LoVo (cell line): ENCODE measurements at regions not wholly inside any gene's neighbourhood (a gene's known extent, or its start where the extent isn't known, plus 50 kb on each side); places are given as distances from the start of the nearest gene placed in this dataset.

ENCODE experiments used
- DNase-seq: peaks from one replicate; pipeline ENCODE4 v3.0.0-alpha.2; 2016; ENCODE audit warnings: low spot score

DNA sequence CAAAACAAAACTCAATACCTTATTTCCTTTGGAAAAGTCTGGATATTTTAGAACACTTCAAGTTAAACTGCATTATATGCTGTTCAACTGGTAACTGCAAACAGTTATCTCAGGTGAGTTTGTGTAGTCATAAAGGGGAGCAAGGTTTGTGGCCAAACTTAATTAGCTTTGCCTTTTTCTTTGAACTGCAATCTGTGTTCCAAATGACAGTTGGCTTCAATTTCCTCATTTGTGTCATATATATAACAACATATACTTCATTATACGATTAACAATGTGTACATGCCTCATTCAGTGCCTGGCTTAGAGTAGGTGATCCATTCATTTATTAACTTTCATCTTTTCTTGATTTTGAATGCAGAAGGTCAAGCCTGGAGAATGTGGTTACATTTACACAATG lies 55.8 kb downstream of the KCNE4 start:
- no peak for DNase-seq

DNA sequence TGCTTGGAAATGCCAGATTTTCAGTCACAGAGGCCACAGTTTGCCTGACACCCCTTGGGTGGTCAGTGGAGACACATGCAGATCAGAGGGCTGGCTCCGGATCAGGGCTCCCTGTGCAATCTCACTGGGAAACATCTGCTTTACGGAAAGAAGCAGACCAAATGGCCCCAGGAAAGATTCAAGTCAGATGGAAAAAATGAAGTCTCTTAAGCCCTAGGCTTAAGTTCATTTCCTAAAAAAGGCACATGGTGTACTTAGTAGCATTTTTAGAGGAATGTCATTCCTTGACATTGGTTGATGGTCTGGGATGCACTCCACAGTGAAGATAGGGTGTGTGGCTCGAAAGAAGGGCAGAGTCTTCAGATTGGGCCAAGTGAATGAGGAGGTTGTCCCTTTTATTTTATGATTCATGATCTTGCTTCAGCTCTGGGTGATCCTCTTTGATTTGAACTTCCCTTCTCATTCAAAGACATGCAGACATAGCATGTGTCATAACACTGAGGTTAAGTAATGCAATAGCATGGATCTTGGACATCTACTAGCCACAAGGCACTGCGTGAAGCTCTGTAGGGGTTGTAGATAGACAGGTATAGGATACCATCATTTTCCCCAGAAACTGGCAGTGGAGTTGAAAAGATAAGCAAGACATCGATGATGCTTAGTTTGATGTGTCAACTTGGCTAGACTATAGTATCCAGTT lies 56.5 kb downstream of the KCNE4 start:
- DNase-seq, result no peak

DNA sequence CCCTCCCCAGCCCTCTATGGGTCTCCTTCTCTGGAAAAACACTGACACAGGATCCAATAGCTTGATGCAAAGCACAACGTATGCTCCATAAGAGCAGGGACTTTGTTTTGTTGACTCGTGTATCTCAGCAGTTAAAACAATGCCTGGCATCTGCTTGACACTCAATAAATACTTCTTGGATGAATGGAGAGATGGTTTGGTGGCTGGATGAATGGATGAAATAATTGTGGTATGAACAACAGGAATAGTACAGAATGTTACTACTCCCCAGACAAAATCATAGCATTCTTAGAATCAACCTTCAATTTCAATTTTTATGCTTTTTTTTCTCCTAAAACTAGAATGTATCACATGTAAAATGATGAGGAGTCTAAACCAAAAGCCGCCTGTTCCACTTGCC lies 57.4 kb downstream of the KCNE4 start:
- DNase-seq, result no peak

DNA sequence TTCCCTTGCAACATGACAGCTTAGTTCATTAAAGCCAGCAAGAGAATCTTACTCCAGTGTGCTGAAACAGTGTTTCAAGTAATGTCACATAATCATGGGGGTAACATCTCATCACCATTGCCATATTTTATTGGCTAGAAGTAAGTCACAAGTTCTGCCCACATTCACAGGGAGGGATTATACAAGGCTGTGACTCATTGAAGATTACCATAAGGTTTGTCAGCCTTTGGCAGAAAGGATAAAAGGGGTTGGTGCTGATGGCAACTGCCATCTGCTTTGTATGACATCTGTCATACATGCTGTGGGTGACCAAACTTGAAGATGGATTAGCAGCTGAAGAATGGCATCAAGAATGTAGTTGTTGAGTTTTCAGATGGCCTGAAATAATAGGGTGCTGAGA lies 61.2 kb downstream of the KCNE4 start:
- peak; percentile 14 for DNase-seq

DNA sequence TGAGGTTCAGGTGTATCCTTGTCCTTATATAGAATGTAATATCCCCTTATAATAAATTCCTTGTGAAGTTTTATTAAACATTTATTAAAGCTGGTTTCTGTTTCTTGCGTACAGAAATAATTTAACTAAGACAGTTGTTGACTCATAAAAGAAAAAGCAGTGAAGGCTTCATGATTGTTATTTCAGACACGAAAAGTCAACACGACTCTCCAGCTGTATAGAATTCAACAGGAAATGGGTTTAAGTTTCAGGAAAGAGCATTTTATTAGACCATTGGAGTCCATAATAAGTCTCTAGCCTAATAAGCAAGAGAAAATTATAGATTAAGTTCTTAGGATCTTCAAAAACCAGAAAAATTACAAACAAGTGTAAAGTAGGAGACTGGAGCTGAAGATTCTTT lies 62.2 kb downstream of the KCNE4 start:
- no peak for DNase-seq

DNA sequence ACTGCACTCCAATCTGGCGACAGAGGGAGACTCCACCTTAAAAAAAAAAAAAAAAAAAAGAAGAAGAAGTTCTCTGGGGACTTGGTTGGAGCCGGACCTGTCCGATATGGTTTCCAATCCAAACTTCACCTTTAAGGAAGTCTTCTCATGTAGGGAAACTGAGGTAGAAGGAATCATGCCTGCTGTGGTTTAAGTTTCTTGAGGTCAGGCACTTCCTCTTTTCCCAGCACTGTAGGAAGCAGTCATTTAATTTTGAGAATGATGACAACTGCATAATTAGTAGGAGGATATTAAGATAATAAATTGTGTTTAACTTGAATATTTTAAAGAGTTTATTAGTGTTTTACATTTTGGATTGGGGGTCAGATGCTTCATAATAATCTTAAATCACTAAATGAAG lies 62.9 kb downstream of the KCNE4 start:
- DNase-seq, result no peak

DNA sequence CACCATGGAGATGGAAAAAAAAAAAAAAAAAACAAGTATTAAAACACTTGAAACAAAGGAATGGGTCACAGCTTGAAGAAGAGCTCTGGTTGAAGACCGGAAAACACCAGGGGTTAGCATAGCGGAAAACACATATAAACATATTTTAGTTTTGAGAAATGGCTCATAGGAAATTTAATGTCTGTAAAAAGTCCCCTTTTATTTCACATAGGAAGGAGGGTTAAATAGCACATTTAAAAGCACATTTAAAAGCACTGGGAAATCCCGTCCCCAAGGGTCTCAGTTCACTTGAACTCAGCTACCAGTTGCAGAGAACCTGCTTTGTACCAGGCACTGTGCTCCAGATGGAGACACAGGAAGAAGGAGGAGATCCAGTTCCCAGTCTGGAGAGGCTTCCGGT lies 65.5 kb downstream of the KCNE4 start:
- DNase-seq, result no peak

DNA sequence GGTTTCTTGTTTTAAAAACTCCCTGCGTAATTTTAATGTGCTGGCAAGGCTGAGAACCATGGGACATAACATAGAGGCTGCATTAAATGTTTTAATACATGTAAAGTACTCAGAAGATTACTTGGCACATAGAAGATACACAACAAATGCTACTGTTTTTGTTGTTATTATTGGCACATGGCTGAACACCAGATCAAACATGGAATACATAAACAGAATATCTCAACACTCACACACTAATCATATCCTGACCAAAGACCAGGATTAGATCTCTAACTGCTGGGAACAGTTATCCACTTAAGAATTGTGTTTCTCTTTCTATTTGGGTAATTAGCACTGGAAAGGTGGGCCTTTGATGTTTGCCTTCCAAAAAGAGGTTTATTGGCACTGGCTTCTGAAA lies 69.3 kb downstream of the KCNE4 start:
- DNase-seq, result no peak

DNA sequence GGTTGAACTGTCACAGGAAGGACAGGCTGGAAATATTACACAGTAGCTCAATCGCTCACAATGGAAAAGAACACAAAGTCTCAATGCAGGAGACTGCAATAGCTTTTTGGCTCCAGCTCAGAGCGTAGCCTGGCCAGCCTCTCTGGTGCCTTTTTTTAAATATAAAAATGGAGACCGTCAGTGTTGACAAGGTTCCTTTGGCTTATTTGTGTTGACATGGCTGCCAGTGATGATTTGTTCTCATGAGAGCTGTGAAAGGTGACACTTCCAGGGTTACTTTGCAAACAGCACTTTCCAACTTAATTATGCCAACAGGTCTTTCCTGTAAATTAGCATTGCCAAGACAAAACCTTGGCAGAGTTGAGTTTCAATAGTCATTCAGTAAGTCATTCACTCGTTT lies 70.8 kb downstream of the KCNE4 start:
- DNase-seq, result no peak

DNA sequence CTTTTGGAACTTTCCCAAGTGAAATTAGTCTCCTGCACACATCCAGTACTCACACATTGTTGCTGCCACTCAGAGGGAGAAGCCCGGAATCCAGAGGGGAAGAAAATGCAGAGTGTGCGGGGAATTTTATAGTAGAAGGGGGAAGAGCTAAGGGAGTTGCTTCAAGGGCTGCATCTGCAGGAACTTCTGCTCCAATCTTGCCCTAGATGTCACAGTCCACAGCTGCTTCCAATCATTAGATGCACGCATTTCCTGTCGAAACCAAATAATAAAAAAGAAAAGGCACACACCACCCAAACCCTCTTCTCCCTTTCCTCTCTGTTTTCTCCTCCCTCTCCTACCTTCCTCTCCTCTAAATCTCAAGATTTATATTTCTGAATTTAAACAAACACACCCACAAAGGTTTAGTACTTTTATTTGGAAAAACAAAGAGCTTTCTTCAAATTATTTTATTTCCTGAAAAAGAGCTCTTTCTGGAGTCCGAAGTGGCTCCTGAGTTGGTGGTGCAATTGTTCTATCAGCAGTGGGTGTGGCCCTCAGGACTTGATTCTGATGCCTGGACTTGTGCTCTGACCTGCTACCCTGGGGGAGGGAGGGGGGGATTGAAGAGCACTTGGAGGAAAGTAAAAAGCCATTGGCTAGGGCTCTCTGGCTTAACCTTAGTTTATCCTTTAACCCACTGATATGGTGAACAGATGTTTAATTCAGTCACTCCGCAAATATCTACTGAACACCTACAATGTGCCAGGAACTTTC lies 72.0 kb downstream of the KCNE4 start:
- DNase-seq, result no peak

DNA sequence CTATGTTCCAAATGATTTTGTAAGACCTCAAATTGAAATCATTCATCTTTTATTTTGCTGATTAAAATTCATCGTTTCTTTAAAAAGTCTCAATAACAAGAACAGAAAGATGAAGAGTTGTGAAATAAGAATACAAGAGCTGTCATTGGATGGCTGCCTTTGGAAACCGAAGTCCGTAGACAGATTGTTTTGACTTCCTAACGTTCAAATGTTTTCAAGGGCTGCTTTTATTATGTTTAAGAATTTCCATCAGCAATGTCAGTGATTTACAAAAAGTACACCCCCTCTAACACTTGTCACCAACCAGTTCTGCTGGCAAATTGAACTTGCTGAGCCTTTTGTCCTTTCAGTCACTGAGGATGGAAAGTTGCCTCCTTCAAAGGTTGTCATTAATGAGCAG lies 89.6 kb downstream of the KCNE4 start:
- no peak for DNase-seq

DNA sequence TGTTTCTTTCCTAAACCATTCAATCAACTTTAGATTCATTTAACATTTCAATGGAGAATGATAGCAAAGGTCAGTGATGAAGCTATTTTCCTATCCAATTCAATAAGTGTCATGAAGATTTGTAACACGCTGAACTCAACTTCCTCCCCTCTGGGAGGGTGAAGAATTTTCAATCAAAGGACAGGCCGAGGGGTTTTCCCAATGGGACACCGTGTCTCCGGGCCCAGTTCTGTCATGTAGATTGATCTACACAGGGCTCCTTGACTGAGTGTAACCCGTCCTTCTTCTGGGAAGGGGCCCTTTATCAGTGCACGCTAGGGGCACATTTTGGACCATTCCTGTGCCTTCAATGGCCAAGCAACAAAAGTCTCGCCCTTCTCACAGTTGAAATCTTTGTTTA lies 90.1 kb downstream of the KCNE4 start:
- no peak for DNase-seq

DNA sequence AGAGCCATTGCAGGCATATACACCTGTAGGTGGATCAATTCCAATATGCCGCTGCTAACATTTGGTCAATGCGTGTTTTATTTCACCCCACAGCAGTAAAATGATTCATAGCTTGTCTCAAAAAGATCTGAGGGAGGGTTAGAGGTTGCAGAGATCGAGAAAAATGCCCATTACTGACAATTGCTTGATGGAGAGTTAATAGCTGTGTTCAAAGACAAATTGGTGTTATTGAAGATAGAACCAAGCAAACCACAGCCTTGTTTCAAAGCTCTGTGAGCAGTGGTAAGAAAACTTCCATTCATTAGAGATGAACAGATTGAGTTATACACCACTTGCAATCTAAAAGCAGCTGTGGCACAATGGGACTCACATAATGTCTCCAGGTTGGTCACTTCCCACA lies 95.4 kb downstream of the KCNE4 start:
- no peak for DNase-seq

DNA sequence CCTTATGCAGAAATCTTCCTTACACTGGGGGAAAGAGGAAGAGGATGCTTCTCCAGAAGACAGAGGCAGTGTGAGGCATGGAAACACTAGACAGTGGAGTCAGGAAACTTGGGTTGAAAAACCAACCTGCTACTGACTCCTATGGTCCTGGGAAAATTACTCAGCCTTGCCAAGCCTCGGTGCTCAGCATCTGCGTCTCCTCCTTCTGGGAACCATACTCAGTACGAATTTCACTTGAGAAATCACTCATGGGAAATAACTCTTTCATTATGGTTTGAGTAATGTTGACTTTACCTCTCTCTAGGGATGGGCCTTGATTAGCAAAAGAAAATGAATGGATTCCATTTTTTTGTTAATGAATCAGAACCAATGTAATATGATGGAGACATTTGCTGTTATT lies 96.5 kb downstream of the KCNE4 start:
- DNase-seq, result no peak

DNA sequence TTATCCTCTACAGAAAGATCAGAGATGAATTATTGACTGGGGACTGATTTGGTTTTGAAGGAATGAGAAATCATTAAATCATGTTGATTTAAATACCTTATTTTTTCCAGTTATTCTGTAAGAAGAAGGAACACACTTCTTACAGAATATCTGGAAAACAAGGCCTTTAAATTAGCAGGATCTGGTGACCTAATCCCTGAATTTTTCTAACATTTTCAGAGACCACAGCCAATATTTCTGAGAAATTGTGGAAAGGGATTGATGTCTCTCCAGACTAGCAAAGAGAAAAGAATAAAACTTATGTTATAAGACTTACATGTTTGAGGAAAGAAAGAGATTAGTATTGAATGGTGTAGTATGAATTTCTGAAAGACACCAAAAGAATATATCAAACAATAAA lies 104.0 kb downstream of the KCNE4 start:
- no peak for DNase-seq

DNA sequence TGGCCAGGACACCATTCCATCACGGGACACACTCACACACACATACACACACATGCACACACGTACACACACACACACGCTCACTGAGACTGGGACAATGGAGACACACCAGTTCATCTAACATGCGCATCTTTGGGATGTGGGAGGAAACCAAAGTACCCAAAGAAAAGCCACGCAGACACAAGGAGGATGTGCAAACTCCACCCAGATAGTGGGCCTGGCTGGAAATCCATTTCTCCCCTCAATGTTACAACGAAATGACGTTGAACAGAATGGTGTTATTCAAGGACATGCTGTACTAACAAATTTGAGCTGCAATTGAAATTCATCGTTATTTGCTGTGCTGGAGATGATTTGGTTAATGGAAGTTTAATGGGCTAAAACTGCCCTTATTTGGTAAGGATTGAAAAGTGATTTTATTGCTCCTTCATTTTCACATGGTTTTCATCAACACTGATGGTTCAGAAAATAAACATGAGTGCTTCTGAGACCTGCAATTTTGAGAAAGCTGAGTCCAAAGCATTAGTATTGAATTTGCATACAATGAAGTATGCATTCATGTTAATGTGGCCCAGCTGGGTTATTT lies 110.0 kb downstream of the KCNE4 start:
- DNase-seq, result no peak

DNA sequence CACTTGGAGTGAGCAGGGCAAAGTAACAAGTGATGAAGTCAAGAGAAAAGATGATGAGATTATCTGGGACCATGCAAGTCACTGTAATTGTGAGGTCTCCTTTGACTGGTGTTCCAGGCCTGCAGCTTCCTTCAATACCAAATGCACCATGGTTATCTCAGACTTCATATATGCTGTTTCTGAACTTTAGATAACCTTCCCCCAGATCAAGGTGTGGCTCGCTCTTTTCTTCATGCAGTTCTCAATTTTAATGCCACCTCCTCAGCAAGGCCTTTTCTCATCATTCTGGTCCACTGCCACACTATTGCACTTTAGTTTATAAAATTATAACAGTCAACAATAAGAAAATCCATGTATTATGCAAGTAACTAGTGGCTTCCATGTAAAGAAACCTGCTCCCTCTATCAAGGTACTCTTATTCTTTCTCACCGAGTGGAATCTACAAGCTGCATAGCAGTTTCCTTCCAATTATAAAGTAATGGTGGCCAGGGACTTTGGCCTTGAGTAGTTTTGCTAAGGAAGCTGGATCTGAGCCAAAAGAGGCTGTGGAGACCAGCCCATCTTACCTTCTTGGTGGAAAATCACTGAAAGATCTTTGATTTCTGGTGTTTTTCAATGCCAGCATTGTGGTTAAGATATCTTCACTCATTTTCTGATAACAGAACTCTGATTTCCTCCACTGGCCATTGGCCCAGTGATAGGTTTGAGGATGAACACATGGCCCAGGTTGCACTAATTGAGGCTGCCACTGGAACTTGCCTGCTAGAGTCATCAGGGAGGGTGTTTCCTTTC lies 113.6 kb downstream of the KCNE4 start:
- DNase-seq, result no peak

DNA sequence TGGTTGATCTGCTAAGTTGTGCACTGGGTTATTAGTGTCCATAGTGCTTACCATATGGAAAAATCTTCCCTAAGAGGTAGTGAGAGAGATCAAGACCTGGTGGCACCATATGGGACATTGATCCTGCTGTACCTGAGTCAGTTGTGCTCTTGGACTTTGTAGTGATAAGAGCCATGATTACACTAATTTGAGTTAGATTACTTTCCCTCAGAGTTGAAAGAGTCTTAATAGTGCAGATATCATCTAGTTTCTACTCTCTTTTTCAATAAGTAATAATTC lies 114.2 kb downstream of the KCNE4 start:
- no peak for DNase-seq

DNA sequence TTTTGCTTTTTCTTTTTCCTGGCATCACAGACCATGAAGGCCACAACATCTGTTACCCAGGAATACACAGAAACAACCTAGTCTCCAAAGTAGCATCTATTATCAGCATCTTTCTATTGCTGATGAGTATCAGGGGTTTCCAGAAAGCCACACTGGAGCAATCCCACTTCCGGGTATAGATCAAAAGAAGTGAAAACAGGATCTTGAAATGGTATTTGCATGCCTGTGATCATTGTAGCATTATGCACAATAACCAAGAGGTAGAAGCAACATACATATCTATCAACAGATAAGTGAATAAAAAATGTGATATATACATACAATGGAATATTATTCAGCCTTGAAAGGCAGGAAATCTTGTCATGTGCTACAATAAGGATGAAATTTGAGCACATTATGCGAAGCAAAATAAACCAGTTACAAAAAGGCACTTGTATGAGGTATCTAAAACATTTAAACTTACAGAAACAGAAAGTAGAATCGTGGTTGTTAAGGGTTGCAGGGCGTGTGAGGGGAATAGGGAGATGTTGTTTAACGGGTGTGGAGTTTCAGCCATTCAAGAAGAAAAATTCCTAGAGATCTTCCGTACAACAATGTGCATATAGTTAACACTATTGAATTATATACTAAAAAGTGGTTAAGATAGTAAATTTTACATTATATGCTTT lies 115.1 kb downstream of the KCNE4 start:
- DNase-seq, result no peak

DNA sequence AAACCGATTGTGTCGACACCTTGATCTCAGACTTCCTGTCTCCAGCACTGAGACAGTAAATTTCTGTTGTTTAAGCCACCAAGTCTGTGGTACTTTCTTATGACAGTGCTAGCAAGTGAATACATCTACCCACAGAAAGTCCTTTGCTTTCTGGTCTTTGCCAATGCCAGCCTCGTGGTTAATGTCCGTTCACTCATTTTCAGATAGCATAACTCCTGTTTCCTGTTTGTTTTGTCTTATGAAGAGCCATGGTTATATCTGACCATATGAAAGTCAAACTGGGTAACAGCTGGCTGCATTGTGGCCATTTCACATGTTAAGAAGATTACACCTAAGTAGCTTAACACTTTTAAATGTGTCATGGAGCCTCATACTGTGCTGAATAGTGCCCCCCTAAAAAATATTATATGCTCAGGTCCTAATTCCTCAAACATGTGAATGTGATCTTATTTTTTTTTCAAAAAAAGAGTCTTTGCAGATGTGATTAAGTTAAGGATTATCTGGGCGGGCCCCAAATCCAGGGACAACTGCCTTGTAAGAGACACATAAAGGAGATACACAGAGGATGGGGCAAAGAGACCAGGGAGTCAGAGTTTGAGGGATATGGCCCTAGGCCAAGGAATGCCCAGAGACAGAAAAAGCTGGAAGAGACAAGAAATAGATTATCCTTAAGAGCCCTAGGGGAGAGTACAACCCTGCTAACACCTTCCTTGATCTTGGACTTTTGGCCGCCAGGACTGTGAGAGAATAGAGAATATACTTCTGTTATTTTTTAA lies 118.0 kb downstream of the KCNE4 start:
- no peak for DNase-seq

DNA sequence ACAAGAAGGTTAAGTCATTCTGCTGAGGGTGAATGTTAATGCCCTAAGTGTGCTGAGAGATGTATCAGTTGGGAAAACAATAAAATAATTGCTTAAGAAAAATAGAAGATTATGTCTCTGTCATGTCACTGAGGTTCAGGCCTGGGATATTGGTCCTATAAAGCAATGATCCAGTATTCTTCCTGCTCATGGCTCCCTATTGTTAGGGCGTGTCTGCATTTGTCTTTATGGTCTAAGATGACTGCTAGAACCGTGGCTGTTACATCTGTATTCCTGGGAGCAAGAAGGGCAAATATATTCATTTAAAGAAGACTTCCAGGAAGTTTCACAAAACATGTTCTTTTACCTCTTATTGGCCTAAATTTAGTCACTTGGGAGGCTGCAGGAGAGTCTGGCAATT lies 125.0 kb downstream of the KCNE4 start:
- no peak for DNase-seq

DNA sequence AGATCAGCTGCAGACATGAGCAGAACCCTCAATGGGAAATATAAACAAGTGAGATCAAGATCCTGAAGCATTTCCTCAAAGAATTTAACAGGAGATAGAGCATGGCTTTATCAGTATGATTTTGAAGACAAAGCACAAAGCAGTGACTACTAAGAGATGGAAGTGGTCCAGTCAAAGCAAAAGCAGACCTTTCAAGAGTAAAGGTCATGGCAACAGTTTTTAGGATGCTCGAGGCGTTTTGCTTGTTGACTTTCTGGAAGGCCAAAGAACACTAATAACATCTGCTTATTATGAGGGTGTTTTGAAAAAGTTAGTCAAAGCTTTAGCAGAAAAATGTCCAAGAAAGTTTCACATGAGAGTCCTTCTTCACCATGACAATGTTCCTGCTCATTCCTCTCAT lies 128.5 kb downstream of the KCNE4 start:
- no peak for DNase-seq
